ENCODE measurements at regions not wholly inside any gene's neighbourhood (a gene's known extent, or its start where the extent isn't known, plus 50 kb on each side); places are given as distances from the start of the nearest gene placed in this dataset.

DNA sequence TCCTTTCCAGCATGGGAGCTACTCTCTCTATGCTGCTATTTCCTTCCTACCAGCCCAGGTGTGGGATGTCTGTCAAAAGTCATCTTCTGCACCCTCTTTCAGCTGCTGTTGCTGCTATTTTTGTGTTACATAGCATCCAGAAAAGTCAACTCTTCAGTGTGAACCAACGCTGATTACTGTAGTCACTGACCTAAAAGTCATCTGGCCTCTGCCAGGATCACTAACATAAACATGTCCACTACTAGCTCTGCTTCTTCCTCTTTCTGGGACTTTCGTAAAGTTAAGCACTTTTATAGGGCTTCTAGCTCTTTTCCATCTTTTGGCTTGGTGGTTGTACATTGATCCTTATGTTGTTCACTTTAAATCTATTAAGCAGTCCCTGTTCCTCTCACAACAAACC lies 90.2 kb upstream of the CARD18 start:
- TF ChIP-seq EP300 (IDR thresholded peaks at IDR 0.05; ENCODE audit: borderline replicate concordance) (no peak), YY1 (IDR thresholded peaks at IDR 0.05; ENCODE audit: low read depth) (no peak), CEBPB (IDR thresholded peaks at IDR 0.05) (no peak), EGR1 (IDR thresholded peaks at IDR 0.05) (no peak), TCF12 (IDR thresholded peaks at IDR 0.05; ENCODE audit: low read depth) (no peak), TEAD4 (IDR thresholded peaks at IDR 0.05) (no peak), CREB1 (IDR thresholded peaks at IDR 0.05; ENCODE audit: low read depth) (no peak), FOXM1 (IDR thresholded peaks at IDR 0.05; ENCODE audit: borderline replicate concordance, low read depth) (no peak), RAD21 (IDR thresholded peaks at IDR 0.05; ENCODE audit: low read depth) (no peak), TAF1 (IDR thresholded peaks at IDR 0.05; ENCODE audit: low read depth) (no peak), ZBTB7A (IDR thresholded peaks at IDR 0.05; ENCODE audit: low read depth) (no peak)
- TF ChIP-seq, protein P1, sequence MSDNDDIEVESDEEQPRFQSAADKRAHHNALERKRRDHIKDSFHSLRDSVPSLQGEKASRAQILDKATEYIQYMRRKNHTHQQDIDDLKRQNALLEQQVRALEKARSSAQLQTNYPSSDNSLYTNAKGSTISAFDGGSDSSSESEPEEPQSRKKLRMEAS (IDR thresholded peaks at IDR 0.05) = no peak
- TF ChIP-seq, protein P2, sequence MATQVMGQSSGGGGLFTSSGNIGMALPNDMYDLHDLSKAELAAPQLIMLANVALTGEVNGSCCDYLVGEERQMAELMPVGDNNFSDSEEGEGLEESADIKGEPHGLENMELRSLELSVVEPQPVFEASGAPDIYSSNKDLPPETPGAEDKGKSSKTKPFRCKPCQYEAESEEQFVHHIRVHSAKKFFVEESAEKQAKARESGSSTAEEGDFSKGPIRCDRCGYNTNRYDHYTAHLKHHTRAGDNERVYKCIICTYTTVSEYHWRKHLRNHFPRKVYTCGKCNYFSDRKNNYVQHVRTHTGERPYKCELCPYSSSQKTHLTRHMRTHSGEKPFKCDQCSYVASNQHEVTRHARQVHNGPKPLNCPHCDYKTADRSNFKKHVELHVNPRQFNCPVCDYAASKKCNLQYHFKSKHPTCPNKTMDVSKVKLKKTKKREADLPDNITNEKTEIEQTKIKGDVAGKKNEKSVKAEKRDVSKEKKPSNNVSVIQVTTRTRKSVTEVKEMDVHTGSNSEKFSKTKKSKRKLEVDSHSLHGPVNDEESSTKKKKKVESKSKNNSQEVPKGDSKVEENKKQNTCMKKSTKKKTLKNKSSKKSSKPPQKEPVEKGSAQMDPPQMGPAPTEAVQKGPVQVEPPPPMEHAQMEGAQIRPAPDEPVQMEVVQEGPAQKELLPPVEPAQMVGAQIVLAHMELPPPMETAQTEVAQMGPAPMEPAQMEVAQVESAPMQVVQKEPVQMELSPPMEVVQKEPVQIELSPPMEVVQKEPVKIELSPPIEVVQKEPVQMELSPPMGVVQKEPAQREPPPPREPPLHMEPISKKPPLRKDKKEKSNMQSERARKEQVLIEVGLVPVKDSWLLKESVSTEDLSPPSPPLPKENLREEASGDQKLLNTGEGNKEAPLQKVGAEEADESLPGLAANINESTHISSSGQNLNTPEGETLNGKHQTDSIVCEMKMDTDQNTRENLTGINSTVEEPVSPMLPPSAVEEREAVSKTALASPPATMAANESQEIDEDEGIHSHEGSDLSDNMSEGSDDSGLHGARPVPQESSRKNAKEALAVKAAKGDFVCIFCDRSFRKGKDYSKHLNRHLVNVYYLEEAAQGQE (IDR thresholded peaks at IDR 0.05; ENCODE audit: low read depth) = no peak
